Natural killer cell (primary cell): ENCODE measurements at regions not wholly inside any gene's neighbourhood (a gene's known extent, or its start where the extent isn't known, plus 50 kb on each side); places are given as distances from the start of the nearest gene placed in this dataset.

Experiments used
- ATAC-seq, 3 donors: fragments of 150-1000 bp in 2 of 3; fragments of 200-7000 bp in 1 of 3; cut with Tn5 transposase; 1 replicate in 1 of 3; 2 replicates in 2 of 3; pipeline ENCODE4 v1.10.0; 2021; ENCODE audit warnings: mild to moderate bottlenecking in 2 of 3, moderate library complexity in 2 of 3
- DNase-seq, 2 donors: peaks; one replicate each; pipeline versions ENCODE4 v3.0.0 to v3.0.0-alpha.2; 2013 to 2021; ENCODE audit warnings: mixed read lengths in 1 of 2
- H3K27ac ChIP-seq: one replicate; pipeline ENCODE4 v1.5.1; 2013; ENCODE audit warnings: mild to moderate bottlenecking, low read length
- H3K27me3 ChIP-seq: one replicate; pipeline ENCODE4 v1.6.1; 2013; ENCODE audit warnings: low read length; ENCODE audit not compliant: control insufficient read depth, insufficient read depth
- H3K36me3 ChIP-seq: one replicate; pipeline ENCODE4 v1.6.1; 2013; ENCODE audit warnings: low read length; ENCODE audit not compliant: control insufficient read depth, insufficient read depth
- H3K4me1 ChIP-seq: one replicate; pipeline ENCODE4 v1.6.1; 2013; ENCODE audit warnings: low read length; ENCODE audit not compliant: control insufficient read depth, insufficient read depth
- H3K4me3 ChIP-seq: one replicate; pipeline ENCODE4 v1.5.1; 2013; ENCODE audit warnings: low read length
- H3K9me3 ChIP-seq: one replicate; pipeline ENCODE4 v1.6.1; 2013; ENCODE audit warnings: low read length; ENCODE audit not compliant: control insufficient read depth, insufficient read depth
- H3K27ac Mint-ChIP-seq, 2 donors: one replicate each; pipeline ENCODE4 v1.8.0; 2022; ENCODE audit warnings: mild to moderate bottlenecking in 2 of 2, mixed read lengths in 2 of 2, moderate library complexity in 1 of 2
- H3K27me3 Mint-ChIP-seq, 2 donors: one replicate each; pipeline ENCODE4 v1.8.0; 2022; ENCODE audit warnings: low read depth in 2 of 2, mixed read lengths in 2 of 2
- H3K36me3 Mint-ChIP-seq: one replicate; pipeline ENCODE4 v1.8.0; 2022; ENCODE audit warnings: mixed read lengths
- H3K4me1 Mint-ChIP-seq, 2 donors: one replicate each; pipeline ENCODE4 v1.8.0; 2022; ENCODE audit warnings: mixed read lengths in 2 of 2
- H3K4me3 Mint-ChIP-seq: one replicate; pipeline ENCODE4 v1.8.0; 2022; ENCODE audit warnings: mild to moderate bottlenecking, moderate library complexity, mixed read lengths
- H3K9me3 Mint-ChIP-seq, 2 donors: one replicate each; pipeline ENCODE4 v1.8.0; 2022; ENCODE audit warnings: mixed read lengths in 2 of 2
- CTCF ChIP-seq: fragments of 200-600 bp; IDR thresholded peaks from one replicate; pipeline ENCODE4 v1.8.0; 2022; ENCODE audit warnings: antibody characterized with exemption
- WGBS: methylation state at CpG from one replicate; pipeline ENCODE4 v1.1.7; 2013; ENCODE audit warnings: missing lambda C conversion rate; ENCODE audit not compliant: insufficient coverage; 5-methylcytosine and 5-hydroxymethylcytosine counted together
- intact Hi-C: fragments of 100-400 bp; cut with micrococcal nuclease; formaldehyde crosslinking; loops from one replicate; pipeline ENCODE4 v1.14.2; 2022

- no peak overlapping the region for H3K4me3 ChIP-seq
- intact Hi-C loops, result no loop called here
- DNase-seq, result no peak
- H3K27me3 ChIP-seq, result no peaks in the 10 kb centered on the region
- H3K27ac ChIP-seq, result no peak overlapping the region
- no peaks in the 10 kb centered on the region for H3K36me3 ChIP-seq
- no peaks in the 10 kb centered on the region for H3K9me3 ChIP-seq
- no peak overlapping the region for H3K4me3 Mint-ChIP-seq
- WGBS, result 96% methylated on average over 4 of the region's 5 CpGs
- H3K27me3 Mint-ChIP-seq, result peaks cover 0 to 30% of the 10 kb centered on the region in 2 donors
- H3K9me3 Mint-ChIP-seq, result peaks cover 0 to 2% of the 10 kb centered on the region in 2 donors
- TF ChIP-seq CTCF, result no peak
- no peak for ATAC-seq
- no peaks in the 10 kb centered on the region for H3K4me1 ChIP-seq
- no peak overlapping the region for H3K27ac Mint-ChIP-seq
- no peaks in the 10 kb centered on the region for H3K36me3 Mint-ChIP-seq
- no peaks in the 10 kb centered on the region for H3K4me1 Mint-ChIP-seq
These were observed 259.7 kb downstream of the CDCA7 start for GRCh38 chr2:173614265-173614930.

GRCh38 chr2:173623438-173624319, 269.0 kb downstream of the CDCA7 start:
- no peak overlapping the region for H3K27ac ChIP-seq
- 78% methylated on average over 11 of the region's 13 CpGs for WGBS
- no peaks in the 10 kb centered on the region for H3K9me3 Mint-ChIP-seq
- no peaks in the 10 kb centered on the region for H3K4me1 ChIP-seq
- no peaks in the 10 kb centered on the region for H3K27me3 ChIP-seq
- H3K4me3 ChIP-seq, result no peak overlapping the region
- no peak overlapping the region for H3K4me3 Mint-ChIP-seq
- H3K27me3 Mint-ChIP-seq, result peaks cover 6 to 10% of the 10 kb centered on the region in 2 donors
- intact Hi-C loops, result no loop called here
- no peak overlapping the region for H3K27ac Mint-ChIP-seq
- H3K4me1 Mint-ChIP-seq, result no peaks in the 10 kb centered on the region
- no peak for DNase-seq
- no peak for ATAC-seq
- no peaks in the 10 kb centered on the region for H3K36me3 Mint-ChIP-seq
- peaks cover 3% of the 10 kb centered on the region for H3K9me3 ChIP-seq
- no peaks in the 10 kb centered on the region for H3K36me3 ChIP-seq
- no peak for TF ChIP-seq CTCF

GRCh38 chr2:173625315-173625714, 270.6 kb downstream of the CDCA7 start:
- ATAC-seq, result peak in 1 of 3 donors; percentile 30
- Histone ChIP-seq H3K9me3 (peaks cover 3% of the 10 kb centered on the region), H3K4me1 (no peaks in the 10 kb centered on the region), H3K36me3 (no peaks in the 10 kb centered on the region), H3K27me3 (no peaks in the 10 kb centered on the region), H3K27ac (no peak overlapping the region), H3K4me3 (no peak overlapping the region)
- Mint-ChIP-seq H3K27ac (no peak overlapping the region), H3K9me3 (no peaks in the 10 kb centered on the region), H3K4me3 (no peak overlapping the region), H3K27me3 (peaks cover 11 to 17% of the 10 kb centered on the region in 2 donors), H3K36me3 (no peaks in the 10 kb centered on the region), H3K4me1 (no peaks in the 10 kb centered on the region)
- no peak for TF ChIP-seq CTCF
- no peak for DNase-seq
- intact Hi-C loops, result no loop called here
- WGBS, result 91% methylated on average over 11 of the region's 11 CpGs
